ENCODE measurements at regions not wholly inside any gene's neighbourhood (a gene's known extent, or its start where the extent isn't known, plus 50 kb on each side); places are given as distances from the start of the nearest gene placed in this dataset.
"Not testable (repeated sequence)": the region's sequence is repeated elsewhere in the genome, so short reads cannot be mapped to it uniquely, and the experiment has no call there.

DNA sequence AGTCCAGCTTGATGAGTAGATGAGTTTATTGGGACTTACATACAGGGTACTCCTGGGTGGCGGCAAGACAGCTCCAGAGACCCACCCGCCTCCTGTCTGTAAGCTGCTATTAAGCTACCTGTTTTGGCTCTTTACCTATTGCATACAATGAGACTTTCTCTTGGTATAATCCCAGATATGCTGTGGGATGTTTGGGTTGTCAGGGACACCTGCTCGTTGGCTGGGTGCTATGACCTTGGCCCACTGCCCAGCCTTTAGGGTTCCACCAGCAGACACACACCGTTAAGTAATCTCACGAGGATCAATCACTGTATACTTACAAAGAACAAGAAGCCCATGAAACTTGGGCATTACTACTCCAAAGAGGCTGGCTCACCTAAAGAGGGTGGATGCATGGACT, 116.4 kb downstream of the NPIPB5 start:
- DNase-seq: no peak

DNA sequence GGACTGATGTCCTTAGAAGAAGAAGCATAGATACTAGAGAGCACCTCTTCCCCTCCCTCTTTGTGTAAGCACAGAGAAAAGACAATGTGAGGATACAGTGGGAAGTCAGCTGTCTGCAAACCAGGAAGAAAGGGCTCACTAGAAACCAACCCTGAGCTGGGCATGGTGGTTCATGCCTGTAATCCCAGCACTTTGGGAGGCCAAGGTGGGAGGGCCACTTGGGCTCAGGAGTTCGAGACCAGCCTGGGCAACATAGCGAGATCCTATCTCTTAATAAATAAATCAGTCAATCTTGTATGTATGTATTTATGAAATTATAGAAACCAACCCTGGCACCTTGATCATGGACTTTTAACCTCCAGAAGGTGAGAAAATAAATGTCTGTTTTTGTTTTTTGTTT, 118.3 kb downstream of the NPIPB5 start:
- DNase-seq: no peak

- no peak for DNase-seq
Observed at GRCh38 chr16:22630242-22630641, 119.6 kb downstream of the NPIPB5 start.

- DNase-seq: no peak
Observed at GRCh38 chr16:22631264-22631663, 120.6 kb downstream of the NPIPB5 start.

- DNase-seq: no peak
Observed at GRCh38 chr16:22632606-22633005, 121.9 kb downstream of the NPIPB5 start.

GRCh38 chr16:22633280-22633679, 122.6 kb downstream of the NPIPB5 start:
- DNase-seq: no peak

DNA sequence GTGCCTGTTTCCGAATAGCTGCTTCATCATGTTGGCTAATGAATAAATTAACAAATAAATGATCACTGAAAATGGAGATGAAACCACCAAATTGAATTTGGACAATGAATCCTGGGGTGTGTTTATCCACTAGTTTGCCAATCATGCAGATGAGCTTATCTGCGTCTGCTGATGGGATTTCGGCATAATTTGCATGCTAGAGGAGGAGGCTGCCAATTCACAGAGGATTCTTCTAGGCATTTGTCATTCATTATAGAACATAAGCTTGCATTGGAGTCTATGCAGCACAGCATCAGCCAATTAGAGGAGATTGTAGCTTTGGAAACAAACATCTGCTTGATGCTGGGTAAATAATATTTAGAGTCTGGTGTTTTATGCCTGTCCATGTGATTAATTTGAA, 123.1 kb downstream of the NPIPB5 start:
- DNase-seq: no peak

DNA sequence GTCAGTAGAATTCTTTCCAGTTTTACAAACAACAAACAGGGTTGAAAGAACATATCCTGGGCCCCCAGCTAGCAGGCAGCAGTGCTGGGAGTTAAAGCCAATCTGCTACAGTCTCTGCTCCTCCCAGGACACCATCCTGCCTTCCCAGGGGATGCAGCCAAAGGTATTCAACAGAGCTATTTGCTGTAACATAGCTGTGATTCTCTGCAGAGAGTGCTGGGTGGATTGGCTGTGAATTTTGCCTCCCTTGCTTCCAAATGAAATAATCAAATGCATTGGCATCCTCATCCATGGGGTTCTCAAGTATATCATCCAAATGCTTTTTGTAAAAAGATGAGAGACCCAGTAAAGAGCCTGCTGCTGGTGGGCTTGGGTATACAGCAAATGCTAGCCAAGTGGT, 124.3 kb downstream of the NPIPB5 start:
- DNase-seq: no peak

DNA sequence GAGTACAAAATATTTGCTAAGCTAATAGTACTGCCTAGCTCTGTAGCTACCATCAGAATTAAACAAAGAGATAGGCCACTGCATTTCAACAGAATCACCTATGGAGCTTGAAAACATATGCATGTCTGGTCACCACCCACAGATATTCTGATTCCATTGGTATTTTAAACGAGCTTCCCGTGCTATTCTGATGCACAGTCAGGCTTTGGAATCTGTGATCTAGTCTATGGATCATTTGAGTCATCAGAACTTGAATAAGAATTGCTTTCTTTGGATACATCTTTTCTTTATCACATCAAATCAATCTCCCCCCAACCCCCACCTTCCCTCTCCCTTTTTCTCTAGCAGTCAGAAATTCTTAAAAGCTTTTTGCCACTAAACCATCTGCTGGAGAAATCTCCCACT, 124.7 kb downstream of the NPIPB5 start:
- DNase-seq: no peak

GRCh38 chr16:22635801-22636200, 125.1 kb downstream of the NPIPB5 start:
- DNase-seq: no peak

- DNase-seq: no peak
Observed at GRCh38 chr16:22638393-22639206, 127.9 kb downstream of the NPIPB5 start.

- DNase-seq: no peak
Observed at GRCh38 chr16:22641131-22641628, 130.5 kb downstream of the NPIPB5 start.

GRCh38 chr16:22642416-22643088, 131.9 kb downstream of the NPIPB5 start:
- DNase-seq: no peak

- not testable (repeated sequence) for DNase-seq
Observed at GRCh38 chr16:22643203-22643602, 132.5 kb downstream of the NPIPB5 start.

- DNase-seq: no peak
Observed at GRCh38 chr16:22643886-22644285, 133.2 kb downstream of the NPIPB5 start.

GRCh38 chr16:22645868-22646267, 135.2 kb downstream of the NPIPB5 start:
- no peak for DNase-seq

DNA sequence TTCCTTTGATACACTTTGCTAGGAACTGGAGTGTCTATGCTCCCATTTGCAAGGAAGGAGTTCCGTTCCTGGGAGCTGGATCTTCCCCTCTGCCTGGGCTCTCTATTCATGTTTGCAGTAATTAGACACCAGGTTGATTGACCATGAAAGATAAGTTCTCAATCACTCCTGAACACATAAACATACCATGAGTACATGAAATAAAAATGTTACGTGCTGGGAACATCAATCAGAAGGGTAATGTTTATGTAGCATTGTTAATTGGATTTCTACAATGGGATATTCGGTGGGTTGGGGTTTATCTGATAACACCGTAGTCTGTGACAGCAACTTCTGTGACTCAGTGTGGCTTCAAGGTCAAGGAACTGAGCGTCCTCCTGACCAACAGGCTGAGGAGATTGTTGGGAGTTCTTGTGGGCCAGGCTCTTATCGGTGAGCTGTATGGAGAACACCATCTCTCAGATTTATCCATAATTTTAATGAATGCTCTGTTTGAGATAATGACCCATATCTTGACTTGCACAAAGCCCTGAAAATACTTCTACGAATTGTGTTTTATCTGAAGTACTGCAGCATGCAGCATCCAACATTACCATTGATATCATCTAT, 136.4 kb downstream of the NPIPB5 start:
- no peak for DNase-seq

GRCh38 chr16:22648141-22648540, 137.4 kb downstream of the NPIPB5 start:
- DNase-seq: no peak

- no peak for DNase-seq
Observed at GRCh38 chr16:22648941-22649340, 138.2 kb downstream of the NPIPB5 start.

GRCh38 chr16:22651111-22651817, 140.6 kb downstream of the NPIPB5 start:
- not testable (repeated sequence) for DNase-seq

GRCh38 chr16:22652463-22652845, 141.8 kb downstream of the NPIPB5 start:
- no peak for DNase-seq

GRCh38 chr16:22653876-22654275, 143.2 kb downstream of the NPIPB5 start:
- no peak for DNase-seq

DNA sequence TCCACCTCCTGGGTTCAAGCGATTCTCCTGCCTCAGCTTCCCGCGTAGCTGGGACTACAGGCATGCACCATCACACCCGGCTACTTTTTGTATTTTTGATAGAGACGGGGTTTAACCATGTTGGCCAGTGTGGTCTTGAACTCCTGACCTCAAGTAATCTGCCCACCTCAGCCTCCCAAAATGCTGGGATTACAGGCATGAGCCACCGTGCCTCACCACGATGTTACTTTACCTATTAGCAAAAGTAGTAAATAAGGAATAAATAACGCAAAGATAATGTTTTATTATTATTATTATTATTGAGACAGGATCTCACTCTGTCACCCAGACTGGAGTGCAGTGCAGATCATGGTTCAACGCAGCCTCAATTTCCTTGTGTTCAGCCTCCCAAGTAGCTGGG, 145.9 kb downstream of the NPIPB5 start:
- DNase-seq: not testable (repeated sequence)
